CD4-positive, alpha-beta T cell treated with Interferon alpha-2 for 1 hour (primary cell): ENCODE measurements at regions not wholly inside any gene's neighbourhood (a gene's known extent, or its start where the extent isn't known, plus 50 kb on each side); places are given as distances from the start of the nearest gene placed in this dataset.

Experiments used
- DNase-seq, 2 donors: peaks; one replicate each; pipeline ENCODE4 v3.0.0-alpha.2; 2020 to 2022

DNA sequence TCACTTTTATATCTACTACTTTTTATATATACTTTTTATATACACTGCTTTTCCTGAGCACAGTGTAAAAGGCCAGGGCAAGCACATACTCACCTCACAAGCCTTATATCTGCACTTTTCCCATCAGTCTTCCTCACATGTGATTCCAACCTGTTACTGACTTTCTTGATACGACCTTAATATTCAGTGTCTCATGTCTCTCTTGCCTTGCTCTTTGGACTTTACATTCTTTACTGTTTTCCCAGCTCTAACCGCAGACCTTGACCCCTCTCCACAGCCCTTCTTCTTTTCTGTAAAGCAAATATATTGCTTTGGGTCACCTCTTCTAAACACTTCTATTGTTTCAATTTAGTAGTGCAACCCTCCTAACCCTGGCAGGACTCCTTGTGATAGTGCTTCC is 353.1 kb upstream of the ANO5 start:
- no peak for DNase-seq

DNA sequence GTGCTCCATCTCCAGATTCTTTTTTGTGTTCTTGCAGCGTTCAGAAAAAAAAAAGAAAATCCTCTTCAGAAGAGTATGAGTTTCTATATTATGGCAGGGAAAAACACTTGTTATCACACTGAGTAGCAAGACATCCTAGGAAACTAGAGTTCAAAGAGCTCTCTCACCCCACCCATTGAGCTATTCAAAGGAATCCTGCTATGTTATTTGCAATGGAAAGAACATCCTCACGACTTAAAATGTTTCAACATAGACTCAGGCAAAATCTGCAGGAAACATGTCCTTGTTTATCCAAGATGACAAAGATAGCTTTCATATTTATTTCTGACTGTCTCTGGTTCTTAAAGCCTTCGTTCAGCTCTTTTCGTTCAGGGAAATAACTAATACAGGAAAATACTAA is 331.6 kb upstream of the ANO5 start:
- no peak for DNase-seq

DNA sequence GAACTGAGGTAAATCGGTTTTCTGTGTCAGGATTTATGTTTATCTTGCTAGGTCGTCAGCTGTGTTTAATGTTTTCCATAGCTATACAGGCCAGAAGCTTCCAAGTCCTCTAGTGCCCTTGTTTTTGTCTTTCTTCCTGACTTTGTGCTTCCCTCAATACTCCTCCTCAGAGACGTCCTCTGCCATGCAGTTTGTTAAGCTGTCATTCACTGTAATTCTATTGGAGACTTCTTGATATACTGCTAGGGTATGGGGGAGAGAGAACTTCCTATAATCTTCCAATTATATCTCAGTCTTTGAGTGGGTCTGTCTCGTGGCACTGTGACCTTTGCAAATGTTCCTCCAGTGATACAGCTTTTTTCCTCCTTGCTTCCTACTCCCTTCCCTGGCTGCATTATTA is 327.3 kb upstream of the ANO5 start:
- no peak for DNase-seq

DNA sequence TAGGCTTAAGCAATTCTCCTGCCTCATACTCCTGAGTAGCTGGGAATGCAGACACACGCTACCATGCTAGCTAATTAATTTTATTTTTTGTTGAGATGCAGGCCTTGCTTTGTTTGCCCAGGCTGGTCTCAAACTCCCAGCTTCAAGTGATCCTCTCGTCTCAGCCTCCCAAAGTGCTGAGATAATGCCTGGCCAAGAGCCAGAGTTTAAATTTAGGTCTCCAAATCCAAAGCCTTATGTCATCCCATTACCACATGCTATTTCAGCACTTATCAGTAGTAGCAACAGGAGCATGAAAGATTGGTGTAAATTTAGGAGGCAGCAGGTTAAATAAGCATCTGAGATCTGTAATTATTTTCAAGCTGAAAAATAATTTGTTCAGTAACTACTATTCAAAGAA is 326.1 kb upstream of the ANO5 start:
- DNase-seq: no peak

GRCh38 chr11:21877151-21877550 is 315.7 kb upstream of the ANO5 start:
- DNase-seq: no peak

- DNase-seq: no peak
These were observed 309.5 kb upstream of the ANO5 start for GRCh38 chr11:21883354-21883753.

DNA sequence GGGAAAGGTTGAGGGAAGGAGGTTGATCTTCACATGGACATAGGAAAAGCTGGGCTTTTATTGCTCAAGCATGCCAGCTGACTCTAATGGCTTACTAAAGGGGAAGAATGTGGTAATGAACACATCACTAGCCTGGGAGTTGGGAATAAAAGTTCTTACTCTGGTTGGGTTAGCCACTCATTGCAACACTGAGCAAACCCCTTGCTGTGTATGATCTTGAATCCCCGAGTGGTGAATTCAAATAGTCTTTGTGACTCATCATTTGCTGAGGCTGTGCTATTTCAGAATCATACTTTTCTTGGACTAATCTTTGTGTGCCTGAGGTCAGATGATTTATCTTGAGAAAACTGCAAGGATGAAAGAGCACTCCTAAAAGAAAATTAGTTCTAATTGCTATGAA is 304.1 kb upstream of the ANO5 start:
- no peak for DNase-seq

- no peak for DNase-seq
These were observed 299.9 kb upstream of the ANO5 start for GRCh38 chr11:21892736-21893564.

DNA sequence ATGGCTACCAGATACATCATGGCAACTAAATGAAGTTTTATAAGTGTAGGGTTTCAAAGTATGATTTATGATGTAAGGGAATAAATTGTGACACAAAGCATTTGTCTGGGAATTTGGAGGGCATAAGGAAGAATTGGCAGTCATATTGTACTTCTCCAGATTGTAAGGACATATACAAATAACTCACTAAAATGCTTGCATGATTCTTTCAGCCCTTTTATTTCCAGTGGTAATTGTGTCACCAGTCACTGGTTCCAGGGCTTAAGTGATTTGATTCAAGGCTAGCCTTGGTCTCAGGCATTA is 299.4 kb upstream of the ANO5 start:
- DNase-seq: no peak

DNA sequence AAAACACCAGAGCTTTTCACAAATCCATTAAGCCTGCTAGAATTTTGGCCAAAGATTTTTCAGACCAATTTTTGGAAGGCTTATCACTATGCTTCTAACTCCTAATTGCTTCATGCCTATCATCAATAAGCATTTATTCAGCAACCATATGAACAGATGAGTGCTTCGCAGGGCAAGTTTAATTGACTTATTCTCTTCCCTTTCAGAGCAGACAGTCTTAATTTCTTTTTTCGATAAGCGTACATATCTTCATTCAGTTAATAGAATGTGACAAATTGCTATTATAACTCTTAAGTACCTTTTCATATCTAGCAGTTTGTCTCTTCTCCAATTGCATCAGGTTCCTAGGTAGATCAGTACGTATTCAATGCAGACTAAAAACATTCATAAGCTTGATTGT is 298.4 kb upstream of the ANO5 start:
- DNase-seq: no peak

- DNase-seq: no peak
These were observed 297.2 kb upstream of the ANO5 start for GRCh38 chr11:21895686-21896085.

- DNase-seq: no peak
These were observed 296.7 kb upstream of the ANO5 start for GRCh38 chr11:21896216-21896615.

DNA sequence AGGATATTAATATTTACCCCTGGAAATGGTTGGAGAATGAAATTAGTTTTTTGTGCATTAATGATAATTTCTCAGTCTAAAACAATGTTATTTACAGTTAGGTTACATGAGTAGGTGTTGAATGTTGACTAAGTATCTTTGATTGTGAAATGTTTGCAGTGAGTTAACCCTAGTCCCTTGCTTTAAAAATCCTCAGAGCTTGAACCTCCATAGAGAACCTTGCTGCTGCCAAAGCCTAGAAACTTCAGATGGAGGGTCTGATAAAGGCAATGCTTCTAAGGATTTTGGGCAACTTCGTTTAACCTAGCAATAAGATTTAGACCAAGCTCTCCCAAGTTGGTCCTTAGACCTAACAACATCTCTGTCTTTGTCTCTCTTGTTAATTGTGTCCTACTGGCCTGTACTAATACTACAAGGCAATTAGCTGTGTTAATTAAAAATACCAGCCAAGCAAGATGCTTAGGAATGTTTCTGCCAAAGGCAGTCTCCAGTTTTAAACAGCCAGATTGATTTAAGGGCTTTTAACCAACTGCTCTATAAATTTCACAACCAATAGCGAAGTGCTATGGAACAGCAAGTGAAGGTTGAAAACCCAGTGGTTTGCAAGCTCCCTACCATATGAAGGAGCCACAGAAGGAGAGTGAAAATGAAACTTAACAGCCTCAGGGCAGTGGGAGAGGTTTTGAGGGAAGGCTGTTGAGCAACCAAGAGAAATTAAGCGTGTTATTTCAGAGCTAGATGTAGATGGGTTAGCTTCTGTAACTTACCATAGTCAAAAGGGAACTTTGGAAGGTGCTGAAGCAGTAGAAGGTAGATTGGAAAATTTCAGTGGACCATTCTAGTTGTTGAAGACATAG is 295.9 kb upstream of the ANO5 start:
- no peak for DNase-seq

DNA sequence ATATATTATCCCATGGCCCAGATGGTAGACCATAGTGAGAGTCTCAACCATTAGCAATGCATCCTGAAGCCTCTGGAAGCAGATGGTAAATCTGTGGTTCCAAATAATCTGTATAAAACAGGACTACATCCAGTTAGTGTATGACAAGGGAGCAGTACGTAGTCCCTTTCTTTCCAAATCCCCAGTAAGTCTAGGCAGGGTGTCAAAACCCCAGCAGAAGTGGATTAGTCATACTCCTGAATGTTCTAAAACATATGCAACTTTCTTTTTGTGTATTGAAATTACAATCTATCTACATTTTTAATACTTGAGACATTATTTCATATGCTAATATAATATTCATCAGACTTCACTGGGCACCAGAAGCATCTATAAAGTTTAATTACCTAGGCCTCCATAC is 295.1 kb upstream of the ANO5 start:
- DNase-seq: no peak

DNA sequence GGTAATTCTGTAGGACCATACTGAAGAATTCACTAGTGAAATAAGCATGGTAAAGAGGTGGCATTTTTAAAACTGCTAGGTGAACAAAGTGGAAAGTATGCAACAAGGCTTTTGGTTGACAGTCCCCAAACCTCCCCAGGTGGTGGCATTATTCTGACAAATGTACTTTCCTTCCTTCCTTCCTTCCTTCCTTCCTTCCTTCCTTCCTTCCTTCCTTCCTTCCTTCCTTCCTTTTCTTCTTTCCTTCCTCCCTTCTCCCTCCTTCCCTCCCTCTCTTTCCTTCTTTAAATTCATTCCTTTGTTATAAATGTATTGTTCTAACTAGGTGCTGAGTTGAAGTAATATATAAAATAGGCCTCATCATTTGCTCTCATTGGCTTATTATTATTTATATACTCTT is 284.7 kb upstream of the ANO5 start:
- DNase-seq: no peak

- DNase-seq: no peak
These were observed 283.7 kb upstream of the ANO5 start for GRCh38 chr11:21909145-21909544.

DNA sequence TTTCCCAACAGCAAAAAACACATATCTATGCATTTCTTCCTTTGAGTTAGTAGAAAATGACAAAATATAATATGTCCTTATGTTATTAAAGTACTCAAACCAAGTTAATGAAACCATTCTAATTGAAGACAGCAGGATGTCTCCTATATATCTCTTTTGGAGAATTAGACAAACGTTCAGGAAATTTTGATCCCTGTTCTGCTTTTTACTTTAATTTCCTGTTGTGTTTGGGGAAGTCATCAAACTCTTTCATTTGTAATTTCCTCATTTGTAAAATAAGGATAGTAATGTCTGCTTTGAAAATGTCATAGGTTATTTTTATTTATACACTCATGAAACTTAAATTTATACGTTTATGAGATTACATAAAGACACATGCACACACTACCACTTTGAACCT is 281.8 kb upstream of the ANO5 start:
- no peak for DNase-seq

DNA sequence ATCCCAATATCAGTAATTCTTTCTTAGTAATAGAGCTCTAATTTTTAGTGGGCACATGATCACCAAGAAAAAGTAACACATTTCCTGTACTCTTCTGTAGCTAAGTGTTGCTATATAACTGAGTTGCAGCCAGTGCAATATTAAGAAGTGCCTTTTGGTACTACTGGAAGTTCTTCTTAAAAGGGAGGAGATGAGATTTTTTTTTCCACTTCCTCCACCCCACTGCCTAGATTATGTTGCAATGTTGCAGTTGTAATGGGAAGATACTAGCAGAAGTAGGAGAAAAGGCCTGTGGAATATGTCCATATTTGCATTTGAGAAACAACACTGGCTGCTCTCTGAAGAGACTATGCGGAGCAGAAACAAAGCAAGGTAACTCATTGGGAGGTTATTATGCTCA is 280.6 kb upstream of the ANO5 start:
- DNase-seq: no peak

- no peak for DNase-seq
These were observed 271.7 kb upstream of the ANO5 start for GRCh38 chr11:21921151-21921550.

- DNase-seq: no peak
These were observed 268.6 kb upstream of the ANO5 start for GRCh38 chr11:21924262-21924661.

GRCh38 chr11:21927628-21928027 is 265.3 kb upstream of the ANO5 start:
- DNase-seq: no peak

DNA sequence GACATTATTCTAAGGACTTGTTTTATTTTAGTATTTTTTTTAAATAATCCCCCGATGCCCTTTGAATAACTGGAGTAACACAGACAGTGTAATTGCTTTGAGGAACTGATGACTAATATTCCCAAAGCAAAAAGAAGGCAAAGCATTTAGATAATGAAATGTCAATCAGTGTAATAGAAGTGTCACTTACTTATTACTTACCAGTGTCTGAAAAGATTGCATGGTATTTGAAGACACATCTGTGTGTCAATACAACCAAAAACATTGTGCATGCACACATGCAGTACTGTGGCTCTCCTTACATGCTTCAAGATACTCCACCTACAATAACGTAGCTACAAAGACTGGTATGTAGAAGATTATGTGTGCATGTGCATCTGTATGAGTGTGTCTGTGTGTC is 264.0 kb upstream of the ANO5 start:
- no peak for DNase-seq

- no peak for DNase-seq
These were observed 262.5 kb upstream of the ANO5 start for GRCh38 chr11:21930408-21930807.

- no peak for DNase-seq
These were observed 261.3 kb upstream of the ANO5 start for GRCh38 chr11:21931436-21932101.
